VCaP (cell line): ENCODE measurements at regions not wholly inside any gene's neighbourhood (a gene's known extent, or its start where the extent isn't known, plus 50 kb on each side); places are given as distances from the start of the nearest gene placed in this dataset.

Experiments used
- H3K27ac ChIP-seq: fragments of 450-650 bp; 2 replicates; pipeline ENCODE4 v1.5.1; 2017
- TF ChIP-seq, protein P1 (sequence below): fragments of 450-650 bp; conservative IDR thresholded peaks from 2 replicates; pipeline ENCODE4 v1.5.1; 2017; ENCODE audit warnings: mild to moderate bottlenecking, moderate library complexity

- TF ChIP-seq, protein P1, sequence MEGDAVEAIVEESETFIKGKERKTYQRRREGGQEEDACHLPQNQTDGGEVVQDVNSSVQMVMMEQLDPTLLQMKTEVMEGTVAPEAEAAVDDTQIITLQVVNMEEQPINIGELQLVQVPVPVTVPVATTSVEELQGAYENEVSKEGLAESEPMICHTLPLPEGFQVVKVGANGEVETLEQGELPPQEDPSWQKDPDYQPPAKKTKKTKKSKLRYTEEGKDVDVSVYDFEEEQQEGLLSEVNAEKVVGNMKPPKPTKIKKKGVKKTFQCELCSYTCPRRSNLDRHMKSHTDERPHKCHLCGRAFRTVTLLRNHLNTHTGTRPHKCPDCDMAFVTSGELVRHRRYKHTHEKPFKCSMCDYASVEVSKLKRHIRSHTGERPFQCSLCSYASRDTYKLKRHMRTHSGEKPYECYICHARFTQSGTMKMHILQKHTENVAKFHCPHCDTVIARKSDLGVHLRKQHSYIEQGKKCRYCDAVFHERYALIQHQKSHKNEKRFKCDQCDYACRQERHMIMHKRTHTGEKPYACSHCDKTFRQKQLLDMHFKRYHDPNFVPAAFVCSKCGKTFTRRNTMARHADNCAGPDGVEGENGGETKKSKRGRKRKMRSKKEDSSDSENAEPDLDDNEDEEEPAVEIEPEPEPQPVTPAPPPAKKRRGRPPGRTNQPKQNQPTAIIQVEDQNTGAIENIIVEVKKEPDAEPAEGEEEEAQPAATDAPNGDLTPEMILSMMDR, result peak; percentile 47
- no peak overlapping the region for H3K27ac ChIP-seq
These were observed 1765.9 kb downstream of the PLA2G4A start for GRCh38 chr1:188594542-188595235.

DNA sequence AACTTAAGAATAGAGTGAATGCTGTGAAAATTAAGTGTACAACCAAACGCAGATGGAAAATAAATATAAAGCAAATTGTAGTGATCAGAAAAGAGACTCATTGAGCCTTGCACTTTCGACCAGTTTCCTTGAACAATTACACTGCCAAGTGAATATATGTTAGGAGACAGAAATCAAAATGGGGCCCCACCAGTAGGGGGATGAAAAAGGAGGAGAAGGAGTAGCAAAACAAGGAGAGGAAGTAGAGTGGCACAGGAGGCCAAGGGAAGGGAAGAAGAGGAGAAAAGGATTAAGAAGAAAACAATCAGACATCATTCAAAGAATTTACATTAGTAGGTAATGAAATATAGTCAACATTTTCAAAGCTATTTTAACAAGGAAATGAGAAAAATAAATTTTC is 1770.6 kb downstream of the PLA2G4A start:
- TF ChIP-seq, protein P1, result no peak
- no peak overlapping the region for H3K27ac ChIP-seq

DNA sequence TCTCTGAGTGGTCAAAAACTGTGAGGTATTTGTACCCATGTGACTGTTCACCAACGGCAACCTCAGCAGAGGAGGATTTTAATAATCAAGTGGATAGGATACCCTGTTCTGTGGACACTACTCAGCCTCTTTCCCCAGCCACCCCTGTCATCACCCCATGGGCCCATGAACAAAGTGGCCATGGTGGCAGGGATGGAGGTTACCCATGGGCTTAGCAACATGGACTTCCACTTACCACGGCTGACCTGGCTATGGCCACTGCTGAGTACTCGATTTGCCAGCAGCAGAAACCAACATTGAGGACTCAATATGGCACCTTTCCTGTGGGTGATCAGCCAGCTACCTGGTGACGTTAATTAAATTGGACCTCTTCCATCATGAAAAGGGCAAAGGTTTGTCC is 1782.7 kb downstream of the PLA2G4A start:
- H3K27ac ChIP-seq, result no peak overlapping the region
- TF ChIP-seq, protein P1, result no peak

DNA sequence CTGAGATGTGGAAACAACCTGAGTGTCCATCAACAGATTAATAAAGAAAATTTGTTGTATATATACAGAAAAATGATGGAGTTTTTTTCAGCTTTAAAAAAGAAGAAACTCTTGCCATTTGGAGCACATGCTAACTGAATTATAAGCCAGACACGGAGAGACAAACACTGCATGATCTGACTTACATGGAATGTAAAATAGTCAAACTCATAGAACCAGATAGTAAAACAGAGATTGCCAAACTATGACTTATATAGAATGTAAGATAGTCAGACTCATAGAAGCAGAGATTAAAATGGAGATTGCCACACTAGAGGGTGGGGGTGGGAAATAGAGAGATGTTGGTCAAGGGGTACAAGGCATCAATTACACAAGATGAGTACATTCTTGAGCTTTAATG is 1786.6 kb downstream of the PLA2G4A start:
- H3K27ac ChIP-seq, result no peak overlapping the region
- TF ChIP-seq, protein P1, result no peak

DNA sequence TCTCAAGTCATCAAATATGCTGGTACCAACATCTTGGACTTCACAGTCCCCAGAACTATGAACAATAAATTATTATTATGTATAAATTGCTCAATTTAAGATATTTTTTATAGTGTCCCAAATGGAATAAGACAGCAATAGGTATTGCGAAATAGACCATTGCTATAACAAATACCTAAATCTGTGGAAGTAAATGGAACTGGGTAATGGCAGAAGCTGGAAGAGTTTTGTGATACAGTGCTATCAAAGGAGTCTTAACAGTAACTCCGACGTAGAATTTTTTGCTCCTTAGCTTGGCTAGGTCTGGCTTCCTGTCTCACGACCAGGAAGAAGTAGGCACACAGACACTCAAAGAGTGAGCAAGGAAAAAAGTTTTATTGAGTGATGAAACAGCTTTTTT is 1791.5 kb downstream of the PLA2G4A start:
- TF ChIP-seq, protein P1, result no peak
- H3K27ac ChIP-seq, result no peak overlapping the region

- no peak overlapping the region for H3K27ac ChIP-seq
- TF ChIP-seq, protein P1, result no peak
These were observed 1812.9 kb downstream of the PLA2G4A start for GRCh38 chr1:188641566-188642211.

DNA sequence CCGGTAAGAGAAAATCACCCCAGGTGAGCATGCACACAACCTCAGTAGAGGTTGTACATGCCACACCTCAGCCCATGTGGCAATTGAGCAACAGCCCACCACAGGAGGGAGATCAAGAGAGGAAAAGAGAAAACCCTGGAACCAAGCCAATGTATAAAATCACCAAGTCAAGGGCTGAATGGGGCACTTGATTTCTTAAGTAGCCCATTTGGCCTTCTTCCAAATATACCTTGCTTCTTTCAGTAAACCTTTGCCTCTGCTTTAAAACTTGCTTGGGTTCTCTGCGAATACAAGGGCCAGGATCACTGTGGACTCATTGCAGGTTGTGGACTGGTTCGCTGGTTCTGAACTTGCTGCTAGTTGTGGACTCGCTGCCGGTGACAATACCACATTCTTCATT is 1814.0 kb downstream of the PLA2G4A start:
- no peak overlapping the region for H3K27ac ChIP-seq
- TF ChIP-seq, protein P1, result no peak
